ENCODE measurements at regions not wholly inside any gene's neighbourhood (a gene's known extent, or its start where the extent isn't known, plus 50 kb on each side); places are given as distances from the start of the nearest gene placed in this dataset.
"Not testable (repeated sequence)": the region's sequence is repeated elsewhere in the genome, so short reads cannot be mapped to it uniquely, and the experiment has no call there.

DNA sequence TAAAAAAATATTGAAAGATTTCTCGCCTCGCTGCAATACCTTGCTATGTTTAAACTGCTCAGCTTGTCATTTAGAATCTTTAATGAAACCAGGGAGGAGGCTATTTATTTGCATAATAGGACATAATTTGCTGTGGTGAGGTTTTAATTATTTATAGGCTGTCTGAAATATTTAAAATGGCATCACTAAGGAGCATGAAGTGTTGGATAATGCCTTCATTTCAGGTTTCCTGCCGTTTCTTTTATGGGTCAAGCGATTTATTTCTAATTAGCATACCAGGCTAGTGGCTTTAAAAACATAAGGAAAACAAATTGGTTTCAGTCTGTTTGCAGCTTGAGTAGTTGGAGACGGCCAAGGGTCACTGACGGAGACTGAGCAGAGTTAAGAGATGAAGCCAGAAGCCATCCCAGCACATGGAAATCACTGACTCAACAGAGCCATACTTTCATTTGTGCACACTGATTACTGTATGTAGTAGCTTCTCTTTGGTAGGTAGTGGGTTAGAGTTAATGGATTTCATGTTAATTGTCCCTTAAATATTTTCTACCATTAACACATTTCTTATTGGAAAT is 1962.4 kb upstream of the TENM3 start:
- DNase-seq (ENCODE audit: low read depth), result no peak

DNA sequence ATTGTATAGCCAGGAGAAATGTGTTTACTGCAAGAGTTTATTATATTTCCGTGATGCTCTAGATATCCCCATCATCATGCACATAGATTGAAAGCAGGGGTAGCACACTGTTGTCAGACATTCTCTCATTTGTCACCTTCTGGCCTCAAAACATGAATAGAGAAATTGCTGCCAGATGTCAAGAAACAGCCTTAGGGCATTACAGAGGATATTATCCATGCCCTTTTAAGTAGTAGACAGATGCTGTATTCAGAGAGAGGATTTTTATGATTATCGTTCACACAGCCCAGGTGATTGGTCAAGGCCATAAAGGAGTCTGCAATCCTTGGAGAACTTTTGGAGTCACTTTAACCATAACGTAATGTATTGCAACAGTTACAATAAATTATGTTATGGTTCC is 1961.5 kb upstream of the TENM3 start:
- DNase-seq (ENCODE audit: low read depth), result no peak

DNA sequence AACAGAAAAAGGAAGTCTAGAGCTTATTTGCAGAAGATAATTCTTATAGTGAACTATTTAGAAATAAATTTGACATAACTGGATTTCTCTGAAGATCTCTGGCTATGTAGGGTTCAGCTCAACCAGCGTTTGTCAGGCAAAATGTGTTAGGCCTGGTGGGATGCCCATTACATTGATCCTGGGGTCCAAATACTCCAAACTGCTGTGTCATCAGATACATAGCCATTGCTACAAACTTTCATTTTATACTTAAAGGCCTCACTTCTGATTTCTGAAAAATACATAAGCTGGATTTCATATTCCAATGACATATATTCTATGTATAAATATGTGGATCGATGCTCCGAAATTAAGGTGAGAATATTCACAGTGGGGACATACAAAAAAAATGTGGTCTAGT is 1958.9 kb upstream of the TENM3 start:
- no peak for DNase-seq (ENCODE audit: low read depth)

DNA sequence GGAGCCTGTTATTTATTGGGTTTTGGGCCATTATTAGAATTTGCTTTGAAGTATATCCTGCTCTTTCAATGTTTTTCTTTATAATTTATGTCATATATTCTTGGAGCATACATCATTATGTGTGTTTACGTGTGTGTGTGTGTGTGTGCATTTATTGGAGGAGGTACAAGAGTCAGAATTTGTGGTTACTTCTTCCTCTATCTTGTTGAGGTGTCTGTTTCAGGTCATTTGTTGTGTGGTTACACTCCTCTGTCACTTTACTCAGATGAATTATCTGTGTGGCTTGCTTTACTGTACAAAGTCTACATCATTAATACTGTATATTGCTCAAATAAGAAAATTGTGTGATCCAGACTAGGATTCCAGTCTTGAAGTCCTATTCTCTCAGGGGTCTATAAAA is 1957.4 kb upstream of the TENM3 start:
- DNase-seq (ENCODE audit: low read depth), result no peak

DNA sequence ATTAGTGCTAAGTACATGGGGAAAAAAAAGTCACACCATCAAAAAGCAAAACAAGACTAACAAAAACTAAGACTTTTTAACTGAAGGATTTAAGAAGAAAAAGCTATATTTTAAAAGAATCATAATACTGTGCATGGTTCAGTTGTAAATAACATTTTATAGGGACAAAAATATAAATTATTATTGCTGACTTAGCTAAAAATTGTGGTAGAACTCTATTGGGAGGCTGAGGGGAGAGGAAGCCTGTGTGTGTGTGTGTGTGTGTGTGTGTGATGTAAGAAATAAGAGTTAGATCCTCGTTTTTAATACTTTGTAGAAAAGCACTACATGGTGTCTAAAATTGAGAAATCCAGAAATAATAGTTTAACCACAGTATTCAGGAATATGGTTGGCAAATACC is 1950.9 kb upstream of the TENM3 start:
- DNase-seq (ENCODE audit: low read depth), result no peak

GRCh38 chr4:180296036-180296599 is 1947.1 kb upstream of the TENM3 start:
- DNase-seq (ENCODE audit: low read depth), result no peak

DNA sequence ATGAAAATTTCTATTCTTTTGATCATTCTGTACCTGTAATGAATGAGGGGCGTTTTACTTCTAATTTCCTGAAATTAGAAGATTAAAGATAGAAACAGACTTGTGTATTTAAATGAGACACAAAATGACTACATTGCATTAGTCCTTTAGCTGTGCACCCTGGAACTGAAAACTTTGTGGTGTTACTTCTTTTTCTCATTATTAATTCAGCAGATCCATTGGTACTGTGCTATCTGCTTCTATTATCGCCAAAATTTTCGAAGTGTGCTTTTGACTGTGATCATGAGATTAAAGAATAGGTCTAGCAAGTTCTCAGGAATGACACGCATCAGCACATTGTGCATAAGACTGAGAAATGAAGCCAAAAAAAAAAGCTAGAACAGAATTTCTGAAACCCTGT is 1938.9 kb upstream of the TENM3 start:
- DNase-seq (ENCODE audit: low read depth), result no peak

DNA sequence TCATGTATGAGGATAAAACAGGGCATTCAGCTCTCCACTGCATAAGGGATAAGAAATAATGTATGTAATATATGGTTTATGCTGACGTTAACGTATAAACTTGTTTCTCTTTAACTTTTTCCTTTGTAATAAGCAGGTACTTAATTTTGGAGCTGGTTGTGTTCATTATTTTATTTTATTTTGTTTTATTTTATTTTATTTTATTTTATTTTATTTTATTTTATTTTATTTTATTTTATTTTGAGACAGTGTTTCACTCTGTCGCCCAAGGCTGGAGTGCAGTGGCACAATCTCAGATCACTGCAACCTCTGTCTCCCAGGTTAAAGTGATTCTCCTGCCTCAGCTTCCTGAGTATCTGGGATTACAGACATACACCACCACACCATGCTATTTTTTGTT is 1932.6 kb upstream of the TENM3 start:
- no peak for DNase-seq (ENCODE audit: low read depth)

- no peak for DNase-seq (ENCODE audit: low read depth)
Observed at GRCh38 chr4:180314972-180315371, 1928.2 kb upstream of the TENM3 start.

DNA sequence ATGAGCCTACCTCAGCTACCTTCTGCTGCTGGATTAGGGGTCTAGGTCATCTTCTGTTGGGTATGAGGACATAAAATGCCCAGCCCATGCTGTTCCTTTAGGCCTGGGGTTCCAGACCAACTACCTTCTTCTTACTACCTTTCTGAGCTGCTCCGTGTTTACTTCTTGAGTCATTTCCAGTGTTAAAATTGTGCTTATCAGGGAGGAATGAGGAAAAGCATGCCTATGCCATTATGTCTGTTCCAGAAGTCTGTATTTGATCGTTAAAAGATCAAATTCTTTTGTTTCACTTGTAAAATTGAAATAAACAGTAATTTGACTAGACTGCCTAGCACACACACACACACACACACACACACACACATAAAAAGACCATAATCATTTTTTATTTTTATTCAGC is 1912.7 kb upstream of the TENM3 start:
- no peak for DNase-seq (ENCODE audit: low read depth)

DNA sequence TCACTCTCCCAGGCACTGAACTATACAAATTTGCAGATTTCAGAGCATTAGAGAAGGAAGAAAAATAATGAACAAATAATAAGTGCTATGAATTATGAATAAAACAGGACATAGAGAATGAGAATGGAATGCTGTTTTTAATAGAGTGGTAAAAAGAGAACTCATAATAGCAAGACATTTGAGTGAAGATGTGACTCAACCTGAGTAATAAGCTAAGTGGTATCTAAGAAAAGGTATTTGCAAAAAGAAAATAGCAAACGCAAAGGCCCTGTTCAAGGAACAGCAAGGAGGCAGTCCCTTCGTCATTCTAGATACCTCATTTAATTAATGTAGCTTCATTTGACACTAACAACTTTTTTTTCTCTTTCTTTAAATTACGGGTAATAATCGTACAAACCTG is 1910.0 kb upstream of the TENM3 start:
- no peak for DNase-seq (ENCODE audit: low read depth)

- DNase-seq (ENCODE audit: low read depth), result no peak
Observed at GRCh38 chr4:180335566-180335965, 1907.6 kb upstream of the TENM3 start.

DNA sequence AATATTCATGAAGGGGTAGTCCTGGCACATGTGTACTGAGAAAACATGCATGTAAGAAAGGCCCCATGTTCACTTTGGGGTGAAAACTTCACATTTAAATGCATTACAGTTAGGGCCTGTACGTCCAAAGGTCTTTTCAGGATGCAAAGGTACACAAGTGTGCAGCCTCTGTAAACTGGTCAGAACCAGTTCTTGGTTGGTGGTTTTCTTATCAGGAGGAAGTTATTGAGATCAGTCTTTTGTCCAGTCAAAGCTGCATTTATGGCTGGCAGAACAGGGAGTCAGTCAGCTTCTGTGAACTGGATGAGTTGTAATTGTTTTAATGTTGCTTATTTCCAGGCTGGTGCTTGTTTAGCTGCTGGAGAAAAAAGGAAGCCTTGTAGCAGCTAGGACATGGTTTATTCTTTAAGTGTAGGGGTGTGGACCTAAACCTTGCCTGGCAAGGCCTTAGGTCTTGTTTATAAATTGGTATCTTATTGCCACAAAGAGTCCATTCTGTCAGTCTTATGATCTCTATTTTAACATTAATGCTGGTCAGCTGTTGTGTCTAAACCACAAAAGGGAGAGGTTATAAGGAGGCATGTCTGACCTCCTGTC is 1906.6 kb upstream of the TENM3 start:
- DNase-seq (ENCODE audit: low read depth), result no peak

DNA sequence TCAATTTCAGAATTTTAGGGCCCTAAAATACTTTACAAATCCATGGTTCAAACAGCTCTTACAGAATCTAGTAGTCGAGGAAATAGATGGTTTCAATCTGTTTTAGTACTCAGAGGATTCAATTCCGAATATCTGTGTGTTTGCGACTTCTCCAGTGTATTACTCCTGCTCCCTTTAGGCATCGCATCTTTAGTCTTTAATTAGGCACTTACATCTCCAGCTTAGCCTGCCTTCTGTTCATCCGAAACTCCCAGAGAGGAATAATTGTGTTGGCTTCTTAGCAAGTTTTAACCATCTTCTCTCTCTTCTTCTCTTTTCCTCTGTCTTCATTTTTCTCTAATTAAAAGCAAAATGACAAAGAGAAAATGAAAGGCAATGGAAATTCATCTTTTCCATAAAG is 1901.3 kb upstream of the TENM3 start:
- DNase-seq (ENCODE audit: low read depth), result no peak

- no peak for DNase-seq (ENCODE audit: low read depth)
Observed at GRCh38 chr4:180350901-180351300, 1892.3 kb upstream of the TENM3 start.

DNA sequence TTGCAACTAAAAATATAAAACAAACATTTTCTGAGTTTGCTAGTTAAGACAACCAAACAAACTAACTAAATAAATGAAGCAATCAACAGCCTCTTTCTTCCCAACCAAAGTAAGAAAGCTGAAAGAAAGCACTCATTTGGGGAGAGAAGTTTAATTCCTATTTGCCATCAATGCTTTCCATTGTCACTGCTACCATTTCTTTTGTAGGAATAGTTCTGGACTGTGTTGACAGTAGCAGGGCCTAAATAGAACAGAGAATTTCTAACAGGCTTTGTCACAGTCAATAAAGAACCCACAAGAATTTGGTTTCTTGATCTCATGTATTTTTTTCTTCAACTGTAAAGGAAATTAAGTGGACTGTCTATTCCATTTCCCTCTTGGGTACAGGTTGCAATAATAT is 1886.4 kb upstream of the TENM3 start:
- no peak for DNase-seq (ENCODE audit: low read depth)

GRCh38 chr4:180360113-180360512 is 1883.1 kb upstream of the TENM3 start:
- not testable (repeated sequence) for DNase-seq (ENCODE audit: low read depth)

- DNase-seq (ENCODE audit: low read depth), result no peak
Observed at GRCh38 chr4:180363815-180364214, 1879.4 kb upstream of the TENM3 start.

DNA sequence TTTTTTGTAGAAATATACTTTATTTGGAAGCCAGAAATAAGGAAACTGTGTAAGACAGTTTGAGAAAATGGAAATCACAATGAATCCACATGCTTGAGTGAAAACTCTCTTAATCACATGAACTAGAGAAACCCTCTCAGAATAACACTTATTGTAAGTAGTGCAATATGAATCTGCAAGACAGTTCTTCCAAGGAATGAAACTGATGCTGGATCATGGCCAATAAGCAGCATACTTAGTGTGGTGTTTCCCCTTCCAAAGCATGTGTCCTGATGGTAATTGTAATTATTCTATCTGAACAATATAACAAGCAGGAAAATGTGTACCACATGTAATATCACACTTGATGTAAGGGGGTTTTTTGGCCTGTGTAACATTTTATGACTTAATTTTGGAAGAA is 1870.5 kb upstream of the TENM3 start:
- DNase-seq (ENCODE audit: low read depth), result no peak

DNA sequence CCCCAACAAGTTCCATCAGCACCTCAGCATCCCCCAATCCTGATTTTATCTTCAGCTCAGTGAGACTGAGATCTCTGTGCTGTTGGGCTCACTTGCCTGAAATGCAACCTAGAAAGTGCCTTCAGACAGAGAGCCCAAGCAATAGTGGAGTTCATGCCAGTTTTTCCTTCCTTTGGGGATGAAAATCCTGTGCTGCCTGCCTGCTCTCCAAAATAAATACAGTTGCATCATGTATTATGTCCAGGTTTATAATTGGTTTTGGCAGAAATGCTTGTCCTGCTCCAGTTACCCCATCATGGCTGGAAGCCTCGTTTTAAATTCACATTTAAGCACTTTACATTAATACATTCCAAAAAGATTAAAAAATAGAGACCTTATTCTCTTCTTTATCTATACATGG is 1865.5 kb upstream of the TENM3 start:
- no peak for DNase-seq (ENCODE audit: low read depth)

DNA sequence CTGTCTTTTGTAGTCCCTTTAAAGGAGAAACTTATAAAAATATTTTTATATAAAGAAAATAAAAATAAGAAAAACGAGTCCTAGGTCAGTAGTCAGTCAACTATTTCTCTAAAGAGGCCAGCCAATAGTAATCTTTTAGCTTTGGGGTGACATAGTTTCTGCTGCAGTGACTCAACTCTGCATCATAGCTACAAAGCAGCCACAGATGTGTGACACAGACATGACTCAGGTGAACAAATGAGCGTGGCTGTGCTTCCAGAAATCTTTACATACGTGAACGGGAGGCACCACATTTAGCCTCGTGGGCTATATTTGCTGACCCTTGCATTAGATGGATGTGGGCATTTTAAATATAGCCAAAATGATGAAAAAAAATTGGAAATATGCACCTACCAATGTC is 1862.5 kb upstream of the TENM3 start:
- no peak for DNase-seq (ENCODE audit: low read depth)

GRCh38 chr4:180391613-180392012 is 1851.6 kb upstream of the TENM3 start:
- DNase-seq (ENCODE audit: low read depth), result no peak

GRCh38 chr4:180394312-180394711 is 1848.9 kb upstream of the TENM3 start:
- no peak for DNase-seq (ENCODE audit: low read depth)

- DNase-seq (ENCODE audit: low read depth), result no peak
Observed at GRCh38 chr4:180394730-180395129, 1848.5 kb upstream of the TENM3 start.
